Astrocyte (in vitro differentiated cells and primary cell): ENCODE measurements at regions not wholly inside any gene's neighbourhood (a gene's known extent, or its start where the extent isn't known, plus 50 kb on each side); places are given as distances from the start of the nearest gene placed in this dataset.

Source experiments
- DNase-seq: peaks from one replicate; pipeline ENCODE4 v3.0.0-alpha.2; 2010; ENCODE audit warnings: low read depth
- FAIRE-seq: peaks from 2 replicates; lab custom pipeline; 2011; peaks lifted over from hg19 to GRCh38; lab: Jason Lieb, UNC
- H2AFZ ChIP-seq: 2 replicates; pipeline ENCODE4 v1.6.0; 2012; ENCODE audit warnings: low read depth, low read length, inconsistent platforms
- H3K27ac ChIP-seq: 2 replicates; pipeline ENCODE4 v1.5.1; 2011; ENCODE audit warnings: low read depth, low read length, inconsistent platforms
- H3K27me3 ChIP-seq: 2 replicates; pipeline ENCODE4 v1.6.0; 2011; ENCODE audit warnings: low read length, inconsistent platforms; ENCODE audit not compliant: insufficient read depth
- H3K36me3 ChIP-seq: 2 replicates; pipeline ENCODE4 v1.5.1; 2011; ENCODE audit warnings: low read length, inconsistent platforms; ENCODE audit not compliant: insufficient read depth
- H3K4me1 ChIP-seq: 2 replicates; pipeline ENCODE4 v1.5.1; 2011; ENCODE audit warnings: low read length, inconsistent platforms; ENCODE audit not compliant: insufficient read depth
- H3K4me2 ChIP-seq: 2 replicates; pipeline ENCODE4 v1.6.0; 2012; ENCODE audit warnings: low read length, inconsistent platforms
- H3K4me3 ChIP-seq: 2 replicates; pipeline ENCODE4 v1.5.1; 2011; ENCODE audit warnings: low read depth, mild to moderate bottlenecking, low read length, inconsistent platforms; ENCODE audit not compliant: insufficient read depth
- H3K79me2 ChIP-seq: 2 replicates; pipeline ENCODE4 v1.6.0; 2012; ENCODE audit warnings: mild to moderate bottlenecking, low read length, inconsistent platforms; ENCODE audit not compliant: insufficient read depth
- H3K9ac ChIP-seq: 2 replicates; pipeline ENCODE4 v1.6.0; 2012; ENCODE audit warnings: mild to moderate bottlenecking, low read length, inconsistent platforms
- H3K9me3 ChIP-seq: 2 replicates; pipeline ENCODE4 v1.5.1; 2012; ENCODE audit warnings: low read depth, mild to moderate bottlenecking, low read length, inconsistent platforms; ENCODE audit not compliant: insufficient read depth
- H4K20me1 ChIP-seq: 2 replicates; pipeline ENCODE4 v1.6.0; 2012; ENCODE audit warnings: low read length, inconsistent platforms; ENCODE audit not compliant: insufficient read depth
- H3K27ac Mint-ChIP-seq: one replicate; pipeline ENCODE4 v1.8.0; 2021; ENCODE audit warnings: mild to moderate bottlenecking, mixed read lengths; ENCODE audit not compliant: unreplicated experiment
- H3K27me3 Mint-ChIP-seq: one replicate; pipeline ENCODE4 v1.8.0; 2021; ENCODE audit warnings: low read depth, mixed read lengths; ENCODE audit not compliant: unreplicated experiment
- H3K36me3 Mint-ChIP-seq: one replicate; pipeline ENCODE4 v1.8.0; 2021; ENCODE audit warnings: low read depth, mixed read lengths; ENCODE audit not compliant: unreplicated experiment
- H3K4me1 Mint-ChIP-seq: one replicate; pipeline ENCODE4 v1.8.0; 2021; ENCODE audit warnings: low read depth, mixed read lengths; ENCODE audit not compliant: unreplicated experiment
- H3K4me3 Mint-ChIP-seq: one replicate; pipeline ENCODE4 v1.8.0; 2021; ENCODE audit warnings: mild to moderate bottlenecking, moderate library complexity, mixed read lengths; ENCODE audit not compliant: unreplicated experiment
- H3K9me3 Mint-ChIP-seq: one replicate; pipeline ENCODE4 v1.8.0; 2021; ENCODE audit warnings: mild to moderate bottlenecking, mixed read lengths; ENCODE audit not compliant: unreplicated experiment
- EZH2 ChIP-seq: IDR thresholded peaks from 2 replicates; pipeline ENCODE4 v1.6.1; 2012; ENCODE audit warnings: mild to moderate bottlenecking, low read length, inconsistent platforms; ENCODE audit not compliant: insufficient read depth
- TF ChIP-seq, protein P1 (sequence below): IDR thresholded peaks from 2 replicates; pipeline ENCODE4 v1.5.1; 2011; ENCODE audit warnings: low read depth, mild to moderate bottlenecking, inconsistent platforms, low read length, moderate library complexity; ENCODE audit not compliant: insufficient read depth

DNA sequence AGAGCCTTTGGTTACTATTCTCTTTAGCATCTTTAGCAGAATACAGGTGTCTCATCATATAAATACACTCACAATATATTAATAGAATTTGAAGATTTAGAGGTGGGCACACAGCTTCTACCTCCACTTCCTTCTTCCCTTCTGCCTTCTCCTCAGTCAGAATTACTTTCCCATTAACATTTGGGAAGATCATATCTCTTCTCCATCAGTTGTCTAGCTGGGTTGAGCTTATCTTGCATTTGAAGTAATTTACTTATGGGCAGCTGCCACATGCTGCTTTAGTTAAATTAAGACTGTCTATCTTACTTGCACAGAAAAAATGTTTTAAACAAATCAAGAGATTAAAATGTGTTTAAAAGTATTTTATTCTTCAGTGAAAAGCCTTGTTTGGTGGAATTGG, 110.1 kb upstream of the ASIC2 start:
- Histone ChIP-seq H3K36me3 (no peaks in the 10 kb centered on the region), H3K9me3 (peaks cover 5% of the 10 kb centered on the region), H3K79me2 (no peaks in the 10 kb centered on the region), H3K4me1 (no peaks in the 10 kb centered on the region), H3K9ac (no peak overlapping the region), H4K20me1 (no peaks in the 10 kb centered on the region), H3K27ac (no peak overlapping the region), H3K4me3 (no peak overlapping the region), H3K27me3 (no peaks in the 10 kb centered on the region), H3K4me2 (no peak overlapping the region), H2AFZ (no peak overlapping the region)
- FAIRE-seq (no peak), DNase-seq (no peak)
- H3K4me1 Mint-ChIP-seq = no peaks in the 10 kb centered on the region
- TF ChIP-seq, protein P1, sequence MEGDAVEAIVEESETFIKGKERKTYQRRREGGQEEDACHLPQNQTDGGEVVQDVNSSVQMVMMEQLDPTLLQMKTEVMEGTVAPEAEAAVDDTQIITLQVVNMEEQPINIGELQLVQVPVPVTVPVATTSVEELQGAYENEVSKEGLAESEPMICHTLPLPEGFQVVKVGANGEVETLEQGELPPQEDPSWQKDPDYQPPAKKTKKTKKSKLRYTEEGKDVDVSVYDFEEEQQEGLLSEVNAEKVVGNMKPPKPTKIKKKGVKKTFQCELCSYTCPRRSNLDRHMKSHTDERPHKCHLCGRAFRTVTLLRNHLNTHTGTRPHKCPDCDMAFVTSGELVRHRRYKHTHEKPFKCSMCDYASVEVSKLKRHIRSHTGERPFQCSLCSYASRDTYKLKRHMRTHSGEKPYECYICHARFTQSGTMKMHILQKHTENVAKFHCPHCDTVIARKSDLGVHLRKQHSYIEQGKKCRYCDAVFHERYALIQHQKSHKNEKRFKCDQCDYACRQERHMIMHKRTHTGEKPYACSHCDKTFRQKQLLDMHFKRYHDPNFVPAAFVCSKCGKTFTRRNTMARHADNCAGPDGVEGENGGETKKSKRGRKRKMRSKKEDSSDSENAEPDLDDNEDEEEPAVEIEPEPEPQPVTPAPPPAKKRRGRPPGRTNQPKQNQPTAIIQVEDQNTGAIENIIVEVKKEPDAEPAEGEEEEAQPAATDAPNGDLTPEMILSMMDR = no peak
- no peak for TF ChIP-seq EZH2
- H3K4me3 Mint-ChIP-seq = no peak overlapping the region
- peaks cover 4% of the 10 kb centered on the region for H3K9me3 Mint-ChIP-seq
- H3K27ac Mint-ChIP-seq = no peak overlapping the region
- no peaks in the 10 kb centered on the region for H3K36me3 Mint-ChIP-seq
- H3K27me3 Mint-ChIP-seq = peaks cover 34% of the 10 kb centered on the region

DNA sequence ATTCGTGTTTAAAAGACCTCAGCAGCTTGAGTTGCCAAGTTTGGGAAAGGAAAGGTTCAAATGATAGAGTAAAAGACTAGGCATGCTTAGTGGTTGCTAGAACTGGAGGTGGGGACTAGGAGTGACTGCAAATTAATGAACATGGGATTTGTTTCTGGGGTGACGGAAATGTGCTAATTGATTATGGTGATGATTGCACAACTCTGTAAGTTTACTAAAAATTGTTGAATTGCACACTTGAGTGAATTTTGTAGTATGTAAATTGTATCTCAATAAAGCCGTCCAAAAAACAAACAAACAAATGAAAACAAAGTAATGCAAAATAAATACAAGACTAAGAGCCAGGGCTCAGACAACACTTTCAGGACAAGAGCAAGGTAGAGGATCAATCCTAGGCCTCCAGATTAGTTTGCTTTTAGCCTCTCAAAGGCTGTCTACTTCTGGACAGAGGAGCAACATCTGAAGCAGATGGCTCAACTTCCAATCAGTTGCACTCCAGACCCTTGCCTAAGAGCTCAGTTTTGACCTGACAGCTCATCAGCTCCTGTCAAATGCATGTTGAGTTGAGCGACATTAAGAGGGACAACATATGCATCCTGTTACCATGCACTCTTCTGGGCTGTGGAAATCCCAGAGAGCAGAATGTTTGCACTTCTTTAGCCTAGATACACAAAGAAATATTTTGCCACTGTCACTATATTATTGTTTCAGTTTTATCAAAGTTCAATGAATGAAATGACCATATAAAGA, 111.2 kb upstream of the ASIC2 start:
- H3K4me1 ChIP-seq = no peaks in the 10 kb centered on the region
- Mint-ChIP-seq H3K27me3 (peaks cover 33% of the 10 kb centered on the region), H3K36me3 (no peaks in the 10 kb centered on the region), H3K27ac (no peak overlapping the region), H3K9me3 (peaks cover 4% of the 10 kb centered on the region), H3K4me3 (no peak overlapping the region), H3K4me1 (no peaks in the 10 kb centered on the region)
- H3K9ac ChIP-seq = no peak overlapping the region
- H3K9me3 ChIP-seq = peaks cover 5% of the 10 kb centered on the region
- no peak for TF ChIP-seq EZH2
- TF ChIP-seq, protein P1 = no peak
- no peak overlapping the region for H3K4me3 ChIP-seq
- H3K4me2 ChIP-seq = no peak overlapping the region
- no peaks in the 10 kb centered on the region for H3K36me3 ChIP-seq
- H2AFZ ChIP-seq = no peak overlapping the region
- no peak overlapping the region for H3K27ac ChIP-seq
- no peaks in the 10 kb centered on the region for H3K27me3 ChIP-seq
- FAIRE-seq = no peak
- no peaks in the 10 kb centered on the region for H3K79me2 ChIP-seq
- no peak for DNase-seq
- H4K20me1 ChIP-seq = no peaks in the 10 kb centered on the region

DNA sequence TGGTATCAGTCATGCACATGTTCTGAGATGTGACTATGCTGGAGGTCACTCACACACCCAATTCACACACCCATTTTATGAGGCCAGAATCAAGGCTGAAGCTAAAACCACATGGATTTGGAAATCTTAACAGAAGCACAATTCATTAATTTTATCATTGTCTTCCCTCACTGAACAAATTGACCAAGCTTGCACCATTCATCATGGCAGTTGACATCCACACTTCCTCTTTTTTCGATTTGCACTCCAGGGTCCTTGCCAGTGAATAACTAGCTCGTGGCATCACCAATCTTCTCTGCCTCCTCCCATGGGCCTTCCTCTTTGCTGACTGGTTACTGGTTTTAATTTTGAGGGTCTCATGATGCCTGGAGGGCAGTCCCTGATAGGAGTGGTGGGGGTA, 123.0 kb upstream of the ASIC2 start:
- Mint-ChIP-seq H3K27me3 (peaks cover 25% of the 10 kb centered on the region), H3K27ac (no peak overlapping the region), H3K9me3 (peaks cover 10% of the 10 kb centered on the region), H3K4me1 (no peaks in the 10 kb centered on the region), H3K36me3 (peaks cover 1% of the 10 kb centered on the region), H3K4me3 (no peak overlapping the region)
- Histone ChIP-seq H3K9me3 (peaks cover 9% of the 10 kb centered on the region), H3K4me3 (no peak overlapping the region), H3K27ac (no peak overlapping the region), H2AFZ (no peak overlapping the region), H3K27me3 (no peaks in the 10 kb centered on the region), H3K9ac (no peak overlapping the region), H4K20me1 (no peaks in the 10 kb centered on the region), H3K79me2 (no peaks in the 10 kb centered on the region), H3K36me3 (no peaks in the 10 kb centered on the region), H3K4me1 (no peaks in the 10 kb centered on the region), H3K4me2 (no peak overlapping the region)
- FAIRE-seq = no peak
- TF ChIP-seq EZH2 = no peak
- TF ChIP-seq, protein P1 = no peak
- DNase-seq = no peak
